Suprapubic skin (tissue), 3 donors: ENCODE measurements at regions not wholly inside any gene's neighbourhood (a gene's known extent, or its start where the extent isn't known, plus 50 kb on each side); places are given as distances from the start of the nearest gene placed in this dataset.

Source experiments
- CTCF ChIP-seq, 2 donors: fragments of 200-600 bp in 1 of 2; fragments of 450-650 bp in 1 of 2; sonication (generic) in 1 of 2; IDR thresholded peaks; one replicate each; pipeline ENCODE4 v1.5.1; 2016 to 2019; ENCODE audit warnings: antibody characterized with exemption in 2 of 2, mild to moderate bottlenecking in 1 of 2, moderate library complexity in 1 of 2
- EP300 ChIP-seq: sonication (generic); formaldehyde crosslinking; IDR thresholded peaks from one replicate; pipeline ENCODE4 v1.6.1; 2017; ENCODE audit warnings: antibody characterized with exemption
- POLR2A ChIP-seq, 2 donors: fragments of 450-650 bp; IDR thresholded peaks; one replicate each; pipeline ENCODE4 v1.6.1; 2017; ENCODE audit warnings: antibody characterized with exemption in 2 of 2, mild to moderate bottlenecking in 2 of 2, moderate library complexity in 2 of 2

GRCh38 chr11:123361110-123361509 lies 69.0 kb upstream of the GRAMD1B start:
- TF ChIP-seq CTCF (IDR thresholded peaks at IDR 0.05), result no peak
- TF ChIP-seq POLR2A (IDR thresholded peaks at IDR 0.05), result no peak
- TF ChIP-seq EP300, result no peak
